A673 (cell line): ENCODE measurements at regions not wholly inside any gene's neighbourhood (a gene's known extent, or its start where the extent isn't known, plus 50 kb on each side); places are given as distances from the start of the nearest gene placed in this dataset.
"Not testable (repeated sequence)": the region's sequence is repeated elsewhere in the genome, so short reads cannot be mapped to it uniquely, and the experiment has no call there.

ENCODE experiments used
- BruUV-seq: library from RNA; stranded (reverse); fragments of 400-500 nt; replicated peaks from 2 replicates; lab custom pipeline; 2021; lab: Mats Ljungman, UMichigan
- CTCF ChIA-PET: fragments of 300-600 bp; sonication (Branson Sonifier 250); formaldehyde crosslinking; loops from one replicate; lab custom pipeline; 2022; ENCODE audit warnings: antibody characterized with exemption; lab: Charles Lee
- POLR2A ChIA-PET: fragments of 300-600 bp; sonication (Branson Sonifier 250); formaldehyde crosslinking; loops from one replicate; lab custom pipeline; 2022; ENCODE audit warnings: antibody characterized with exemption; ENCODE audit not compliant: low non-redundant PET; lab: Charles Lee
- DNase-seq: peaks from one replicate; pipeline ENCODE4 v3.0.0-alpha.2; 2015; ENCODE audit warnings: low spot score
- H3K27ac ChIP-seq: fragments of 200-600 bp; sonication (generic); 2 replicates; pipeline ENCODE4 v1.5.1; 2016; ENCODE audit warnings: mixed run types, low read depth, mild to moderate bottlenecking, mixed read lengths, antibody characterized with exemption, low read length; ENCODE audit not compliant: poor library complexity, severe bottlenecking
- H3K27me3 ChIP-seq: fragments of 200-600 bp; sonication (generic); replicated peaks from 2 replicates; pipeline ENCODE4 v1.6.1; 2017; ENCODE audit warnings: mixed run types, low read depth, mild to moderate bottlenecking, mixed read lengths, antibody characterized with exemption, low read length; ENCODE audit not compliant: insufficient read depth, poor library complexity
- H3K36me3 ChIP-seq: fragments of 200-600 bp; sonication (generic); 2 replicates; pipeline ENCODE4 v1.6.1; 2016; ENCODE audit warnings: mixed run types, mild to moderate bottlenecking, mixed read lengths, antibody characterized with exemption, low read length; ENCODE audit not compliant: insufficient read depth, poor library complexity, severe bottlenecking
- H3K4me1 ChIP-seq: fragments of 200-600 bp; sonication (generic); 2 replicates; pipeline ENCODE4 v1.6.1; 2017; ENCODE audit warnings: mixed run types, mild to moderate bottlenecking, mixed read lengths, antibody characterized with exemption, low read length; ENCODE audit not compliant: insufficient read depth, poor library complexity, severe bottlenecking
- H3K4me3 ChIP-seq: fragments of 200-600 bp; sonication (generic); 2 replicates; pipeline ENCODE4 v1.5.1; 2016; ENCODE audit warnings: low read depth, mixed run types, mild to moderate bottlenecking, mixed read lengths, low read length; ENCODE audit not compliant: poor library complexity, severe bottlenecking
- H3K9me3 ChIP-seq: fragments of 200-600 bp; sonication (generic); 2 replicates; pipeline ENCODE4 v1.6.1; 2016; ENCODE audit warnings: mixed run types, low read depth, mild to moderate bottlenecking, mixed read lengths, antibody characterized with exemption, low read length; ENCODE audit not compliant: poor library complexity, severe bottlenecking
- intact Hi-C: fragments of 100-400 bp; cut with micrococcal nuclease; formaldehyde crosslinking; loops from one replicate; pipeline ENCODE4 v1.10.0; 2022; ENCODE audit not compliant: unreplicated experiment

GRCh38 chr15:21357056-21357455 lies 83.2 kb downstream of the POTEB3 start:
- H3K4me3 ChIP-seq, H3K36me3 ChIP-seq, DNase-seq, intact Hi-C loops, POLR2A ChIA-PET, CTCF ChIA-PET, H3K9me3 ChIP-seq, H3K4me1 ChIP-seq, H3K27ac ChIP-seq, BruUV-seq, H3K27me3 ChIP-seq: not testable (repeated sequence)

- BruUV-seq, CTCF ChIA-PET, H3K4me1 ChIP-seq, H3K36me3 ChIP-seq, intact Hi-C loops, H3K27me3 ChIP-seq, H3K27ac ChIP-seq, H3K9me3 ChIP-seq, POLR2A ChIA-PET, DNase-seq, H3K4me3 ChIP-seq: not testable (repeated sequence)
Observed at GRCh38 chr15:21355944-21356343, 84.4 kb downstream of the POTEB3 start.

GRCh38 chr15:21354597-21354996 lies 85.7 kb downstream of the POTEB3 start:
- BruUV-seq, POLR2A ChIA-PET, H3K36me3 ChIP-seq, H3K4me3 ChIP-seq, H3K4me1 ChIP-seq, H3K27ac ChIP-seq, intact Hi-C loops, H3K27me3 ChIP-seq, CTCF ChIA-PET, H3K9me3 ChIP-seq, DNase-seq: not testable (repeated sequence)

- intact Hi-C loops, CTCF ChIA-PET, POLR2A ChIA-PET, H3K36me3 ChIP-seq, DNase-seq, H3K9me3 ChIP-seq, H3K27me3 ChIP-seq, BruUV-seq, H3K4me1 ChIP-seq, H3K4me3 ChIP-seq, H3K27ac ChIP-seq: not testable (repeated sequence)
Observed at GRCh38 chr15:21352670-21353318, 87.5 kb downstream of the POTEB3 start.

- CTCF ChIA-PET, POLR2A ChIA-PET, H3K27me3 ChIP-seq, intact Hi-C loops, BruUV-seq, H3K4me1 ChIP-seq, H3K4me3 ChIP-seq, H3K9me3 ChIP-seq, H3K27ac ChIP-seq, H3K36me3 ChIP-seq: not testable (repeated sequence)
- peak; percentile 0 for DNase-seq
Observed at GRCh38 chr15:21344960-21345359, 95.3 kb downstream of the POTEB3 start.

- CTCF ChIA-PET, H3K36me3 ChIP-seq, POLR2A ChIA-PET, H3K9me3 ChIP-seq, H3K4me1 ChIP-seq, H3K4me3 ChIP-seq, H3K27me3 ChIP-seq, intact Hi-C loops, BruUV-seq, DNase-seq, H3K27ac ChIP-seq: not testable (repeated sequence)
Observed at GRCh38 chr15:21344500-21344899, 95.8 kb downstream of the POTEB3 start.

GRCh38 chr15:21337028-21337427 lies 103.3 kb downstream of the POTEB3 start:
- H3K27ac ChIP-seq, POLR2A ChIA-PET, CTCF ChIA-PET, H3K27me3 ChIP-seq, H3K36me3 ChIP-seq, H3K9me3 ChIP-seq, BruUV-seq, H3K4me1 ChIP-seq, intact Hi-C loops, H3K4me3 ChIP-seq, DNase-seq: not testable (repeated sequence)
